GM12865 (cell line): ENCODE measurements at regions not wholly inside any gene's neighbourhood (a gene's known extent, or its start where the extent isn't known, plus 50 kb on each side); places are given as distances from the start of the nearest gene placed in this dataset.
A peak's percentile ranks its signal among the peaks of the same experiment; 100 is the strongest.
"Not testable (repeated sequence)": the region's sequence is repeated elsewhere in the genome, so short reads cannot be mapped to it uniquely, and the experiment has no call there.

Experiments used
- DNase-seq: peaks from one replicate; pipeline ENCODE4 v3.0.0; 2010; ENCODE audit warnings: low read depth
- H3K4me3 ChIP-seq: 2 replicates; pipeline ENCODE4 v1.5.1; 2011; ENCODE audit warnings: mild to moderate bottlenecking, low read depth, low read length, control low read depth
- CTCF ChIP-seq: IDR thresholded peaks from 2 replicates; pipeline ENCODE4 v1.5.1; 2011; ENCODE audit warnings: low read length, control low read depth, low read depth, inconsistent platforms; ENCODE audit not compliant: insufficient read depth; ENCODE audit errors: missing control alignments

- no peak for TF ChIP-seq CTCF
- H3K4me3 ChIP-seq, result no peak overlapping the region
- DNase-seq, result no peak
These were observed 929.1 kb downstream of the LTN1 start for GRCh38 chr21:28063241-28064216.

GRCh38 chr21:28052956-28053355, 939.7 kb downstream of the LTN1 start:
- DNase-seq, H3K4me3 ChIP-seq: not testable (repeated sequence)

- not testable (repeated sequence) for H3K4me3 ChIP-seq
- peak; percentile 5 for DNase-seq
- TF ChIP-seq CTCF, result peak; percentile 11
These were observed 941.0 kb downstream of the LTN1 start for GRCh38 chr21:28051649-28052048.

GRCh38 chr21:28035692-28036091, 957.0 kb downstream of the LTN1 start:
- not testable (repeated sequence) for DNase-seq, H3K4me3 ChIP-seq

- not testable (repeated sequence) for DNase-seq, H3K4me3 ChIP-seq
These were observed 957.8 kb downstream of the LTN1 start for GRCh38 chr21:28034916-28035315.

GRCh38 chr21:28034334-28034733, 958.3 kb downstream of the LTN1 start:
- DNase-seq, H3K4me3 ChIP-seq: not testable (repeated sequence)

- not testable (repeated sequence) for H3K4me3 ChIP-seq, DNase-seq
These were observed 960.0 kb downstream of the LTN1 start for GRCh38 chr21:28032652-28033051.

GRCh38 chr21:28031066-28031465, 961.6 kb downstream of the LTN1 start:
- DNase-seq, H3K4me3 ChIP-seq: not testable (repeated sequence)

- no peak for TF ChIP-seq CTCF
- no peak for DNase-seq
- H3K4me3 ChIP-seq, result no peak overlapping the region
These were observed 967.6 kb downstream of the LTN1 start for GRCh38 chr21:28025111-28025510.

- peak; percentile 24 for TF ChIP-seq CTCF
- H3K4me3 ChIP-seq, result no peak overlapping the region
- peak; percentile 72 for DNase-seq
These were observed 973.7 kb downstream of the LTN1 start for GRCh38 chr21:28018741-28019669.
